ENCODE measurements at regions not wholly inside any gene's neighbourhood (a gene's known extent, or its start where the extent isn't known, plus 50 kb on each side); places are given as distances from the start of the nearest gene placed in this dataset.

DNA sequence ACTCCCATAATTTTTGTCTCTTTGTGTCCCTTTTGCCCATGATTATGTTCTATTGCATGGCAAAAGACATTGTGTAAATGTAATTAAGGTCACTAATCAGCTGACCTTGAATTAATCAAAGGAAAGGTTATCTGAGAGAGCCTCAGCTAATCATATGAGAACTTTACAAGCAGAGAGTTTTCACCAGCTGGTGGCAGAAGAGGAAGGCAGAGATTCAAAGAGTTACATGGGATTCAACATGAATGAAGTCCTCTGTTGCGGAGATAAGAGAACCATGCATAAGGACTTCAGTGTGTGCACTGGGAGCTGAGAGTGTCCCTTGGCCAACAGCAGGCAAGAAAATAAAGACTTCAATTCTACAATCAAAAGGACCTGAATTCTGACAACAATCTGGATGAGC lies 494.1 kb upstream of the ARID1B start:
- DNase-seq: no peak
- Histone ChIP-seq H3K9me3 (no peaks in the 10 kb centered on the region), H3K27me3 (no peaks in the 10 kb centered on the region), H3K4me1 (no peaks in the 10 kb centered on the region), H3K27ac (no peak overlapping the region), H3K36me3 (no peaks in the 10 kb centered on the region), H3K4me3 (no peak overlapping the region)
- WGBS, 2 donors: 100% methylated on average over 1 of the region's 1 CpG
- no peak for ATAC-seq (ENCODE audit: low FRiP score in 2 of 2)
- no peak for TF ChIP-seq POLR2A (IDR thresholded peaks at IDR 0.05)
- TF ChIP-seq, protein P1, sequence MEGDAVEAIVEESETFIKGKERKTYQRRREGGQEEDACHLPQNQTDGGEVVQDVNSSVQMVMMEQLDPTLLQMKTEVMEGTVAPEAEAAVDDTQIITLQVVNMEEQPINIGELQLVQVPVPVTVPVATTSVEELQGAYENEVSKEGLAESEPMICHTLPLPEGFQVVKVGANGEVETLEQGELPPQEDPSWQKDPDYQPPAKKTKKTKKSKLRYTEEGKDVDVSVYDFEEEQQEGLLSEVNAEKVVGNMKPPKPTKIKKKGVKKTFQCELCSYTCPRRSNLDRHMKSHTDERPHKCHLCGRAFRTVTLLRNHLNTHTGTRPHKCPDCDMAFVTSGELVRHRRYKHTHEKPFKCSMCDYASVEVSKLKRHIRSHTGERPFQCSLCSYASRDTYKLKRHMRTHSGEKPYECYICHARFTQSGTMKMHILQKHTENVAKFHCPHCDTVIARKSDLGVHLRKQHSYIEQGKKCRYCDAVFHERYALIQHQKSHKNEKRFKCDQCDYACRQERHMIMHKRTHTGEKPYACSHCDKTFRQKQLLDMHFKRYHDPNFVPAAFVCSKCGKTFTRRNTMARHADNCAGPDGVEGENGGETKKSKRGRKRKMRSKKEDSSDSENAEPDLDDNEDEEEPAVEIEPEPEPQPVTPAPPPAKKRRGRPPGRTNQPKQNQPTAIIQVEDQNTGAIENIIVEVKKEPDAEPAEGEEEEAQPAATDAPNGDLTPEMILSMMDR (IDR thresholded peaks at IDR 0.05): no peak
- no peak for TF ChIP-seq EP300 (IDR thresholded peaks at IDR 0.05)
- TF ChIP-seq POLR2AphosphoS5 (IDR thresholded peaks at IDR 0.05): no peak

DNA sequence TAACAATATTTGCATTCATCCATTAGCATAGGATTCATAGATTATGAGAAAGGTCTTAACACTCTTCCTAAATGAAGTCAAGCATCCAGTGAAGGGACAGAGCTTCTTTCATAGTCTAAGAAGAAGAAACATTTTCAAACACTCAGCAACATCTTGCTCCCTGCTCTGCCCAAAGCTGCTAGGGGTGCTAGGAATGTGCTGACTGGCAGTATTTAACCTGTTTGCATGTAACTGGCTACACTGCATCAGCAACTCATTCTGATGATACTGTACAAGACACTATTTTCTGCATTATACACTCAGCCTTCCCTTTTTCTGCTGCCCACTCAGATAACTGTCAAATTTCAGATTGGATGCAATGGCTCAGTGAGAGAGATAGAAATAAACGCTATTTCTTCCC lies 495.1 kb upstream of the ARID1B start:
- WGBS, 2 donors: 74 to 82% methylated on average over 1 of the region's 1 CpG
- H3K4me3 ChIP-seq: no peak overlapping the region
- H3K4me1 ChIP-seq: no peaks in the 10 kb centered on the region
- H3K9me3 ChIP-seq: no peaks in the 10 kb centered on the region
- TF ChIP-seq, protein P1 (IDR thresholded peaks at IDR 0.05): no peak
- TF ChIP-seq EP300 (IDR thresholded peaks at IDR 0.05): no peak
- TF ChIP-seq POLR2AphosphoS5 (IDR thresholded peaks at IDR 0.05): no peak
- TF ChIP-seq POLR2A (IDR thresholded peaks at IDR 0.05): no peak
- DNase-seq: no peak
- H3K36me3 ChIP-seq: no peaks in the 10 kb centered on the region
- H3K27me3 ChIP-seq: no peaks in the 10 kb centered on the region
- ATAC-seq (ENCODE audit: low FRiP score in 2 of 2): no peak
- H3K27ac ChIP-seq: no peak overlapping the region

DNA sequence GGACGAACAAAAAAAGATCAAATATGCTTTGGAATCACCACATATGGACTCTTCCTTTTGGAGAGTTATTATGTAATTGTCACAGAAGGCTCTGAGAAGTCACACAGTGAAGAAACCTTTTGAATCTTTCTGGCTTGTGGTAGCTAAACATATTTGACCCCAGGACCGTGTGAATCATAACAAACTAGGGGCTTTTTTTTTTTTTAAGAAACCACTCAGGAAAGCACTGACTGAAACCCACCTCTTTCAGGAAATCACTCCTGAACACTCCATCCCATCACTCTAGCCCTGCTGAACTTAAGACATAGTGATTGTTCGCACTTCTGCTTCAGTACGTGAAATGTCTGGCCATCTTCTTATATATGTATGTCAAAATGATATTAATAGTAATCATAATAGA lies 495.9 kb upstream of the ARID1B start:
- Histone ChIP-seq H3K4me1 (no peaks in the 10 kb centered on the region), H3K9me3 (no peaks in the 10 kb centered on the region), H3K4me3 (no peak overlapping the region), H3K27me3 (no peaks in the 10 kb centered on the region), H3K36me3 (no peaks in the 10 kb centered on the region), H3K27ac (no peak overlapping the region)
- WGBS, 2 donors: 61 to 70% methylated on average over 4 of the region's 4 CpGs
- no peak for ATAC-seq (ENCODE audit: low FRiP score in 2 of 2)
- DNase-seq: no peak
- TF ChIP-seq, protein P1 (IDR thresholded peaks at IDR 0.05): no peak
- TF ChIP-seq POLR2A (IDR thresholded peaks at IDR 0.05): no peak
- TF ChIP-seq POLR2AphosphoS5 (IDR thresholded peaks at IDR 0.05): no peak
- no peak for TF ChIP-seq EP300 (IDR thresholded peaks at IDR 0.05)

DNA sequence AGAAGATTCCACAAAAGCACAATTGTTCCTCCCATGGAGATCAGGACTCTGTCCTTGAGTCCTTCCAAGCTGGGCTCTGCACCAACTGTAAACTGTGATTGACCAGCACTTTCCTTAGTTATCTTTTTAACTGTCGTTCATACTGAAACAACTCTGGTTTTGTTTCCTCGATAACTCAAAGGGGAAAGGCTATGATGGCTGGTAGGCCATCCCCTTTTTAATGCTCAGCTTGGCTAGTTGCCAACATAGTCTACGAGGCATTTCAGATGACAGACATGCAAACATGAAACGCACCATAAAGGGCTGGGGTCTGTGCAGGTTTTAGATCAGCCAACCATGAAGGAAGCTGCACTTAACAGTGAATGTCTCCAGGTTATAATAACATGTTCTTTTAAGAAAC lies 497.1 kb upstream of the ARID1B start:
- Histone ChIP-seq H3K27me3 (no peaks in the 10 kb centered on the region), H3K36me3 (no peaks in the 10 kb centered on the region), H3K9me3 (no peaks in the 10 kb centered on the region), H3K27ac (no peak overlapping the region), H3K4me1 (no peaks in the 10 kb centered on the region), H3K4me3 (no peak overlapping the region)
- 31 to 48% methylated on average over 4 of the region's 4 CpGs for WGBS, 2 donors
- TF ChIP-seq EP300 (IDR thresholded peaks at IDR 0.05) (no peak), POLR2A (IDR thresholded peaks at IDR 0.05) (no peak), POLR2AphosphoS5 (IDR thresholded peaks at IDR 0.05) (no peak)
- TF ChIP-seq, protein P1 (IDR thresholded peaks at IDR 0.05): no peak
- no peak for ATAC-seq (ENCODE audit: low FRiP score in 2 of 2)
- DNase-seq: no peak

DNA sequence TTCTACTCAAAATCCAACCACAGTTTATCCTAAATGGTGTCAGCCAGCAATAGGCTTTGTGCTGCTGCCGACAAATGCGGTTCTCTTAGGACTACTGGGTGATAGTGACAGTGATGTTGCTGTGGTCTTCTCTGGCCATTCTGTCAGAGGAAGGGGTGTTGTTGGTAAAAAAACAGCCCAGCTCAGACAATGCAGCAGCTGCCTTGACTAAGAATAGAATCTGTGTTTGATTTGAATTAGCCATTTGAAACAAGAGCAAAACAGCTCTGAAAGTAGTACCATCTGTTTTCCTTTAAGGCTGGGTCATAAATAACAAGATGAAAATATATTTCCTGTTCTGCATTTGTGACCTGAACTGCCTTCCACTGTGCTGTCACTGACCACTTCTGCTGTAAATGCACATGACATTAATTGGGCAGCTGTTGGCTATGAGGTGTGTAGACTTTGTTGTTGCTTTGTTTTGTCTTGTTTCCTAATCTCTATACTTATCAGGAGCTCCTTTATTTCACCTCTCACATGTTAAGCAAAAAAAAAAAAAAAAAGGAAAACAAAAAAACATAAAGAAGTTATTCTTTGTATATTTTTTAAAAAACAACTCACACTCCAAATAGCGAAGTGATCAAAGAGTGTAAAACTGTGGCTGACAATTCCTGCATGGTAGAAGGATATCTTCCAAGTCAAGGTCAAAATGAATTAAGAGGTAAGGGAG lies 497.8 kb upstream of the ARID1B start:
- WGBS, 2 donors: 22 to 41% methylated on average over 3 of the region's 3 CpGs
- H3K27ac ChIP-seq: peak overlapping the region in 1 of 4 donors; percentile 10
- H3K9me3 ChIP-seq: no peaks in the 10 kb centered on the region
- H3K4me3 ChIP-seq: no peak overlapping the region
- TF ChIP-seq POLR2AphosphoS5 (IDR thresholded peaks at IDR 0.05) (peak in 1 of 2 donors; percentile 53), EP300 (IDR thresholded peaks at IDR 0.05) (no peak)
- DNase-seq (no peak), ATAC-seq (ENCODE audit: low FRiP score in 2 of 2) (peak in 1 of 2 donors; percentile 28)
- H3K36me3 ChIP-seq: no peaks in the 10 kb centered on the region
- H3K4me1 ChIP-seq: no peaks in the 10 kb centered on the region
- no peaks in the 10 kb centered on the region for H3K27me3 ChIP-seq

Data from upper lobe of left lung (tissue), 6 donors.